ENCODE measurements at regions not wholly inside any gene's neighbourhood (a gene's known extent, or its start where the extent isn't known, plus 50 kb on each side); places are given as distances from the start of the nearest gene placed in this dataset.

GRCh38 chr3:82942041-82942440, 1180.6 kb upstream of the GBE1 start:
- Histone ChIP-seq H3K9me3 (ENCODE audit: control insufficient read depth, low read length) (no peaks in the 10 kb centered on the region), H3K27ac (no peak overlapping the region), H3K9ac (no peak overlapping the region), H3K4me1 (no peaks in the 10 kb centered on the region), H3K4me3 (ENCODE audit: low read depth, low read length) (no peak overlapping the region), H3K79me2 (no peaks in the 10 kb centered on the region), H3K27me3 (ENCODE audit: control insufficient read depth, insufficient read depth, low read length) (no peaks in the 10 kb centered on the region), H3K36me3 (ENCODE audit: control insufficient read depth, insufficient read depth, low read length) (no peaks in the 10 kb centered on the region), H2AFZ (no peak overlapping the region), H3K4me2 (ENCODE audit: low read length) (no peak overlapping the region)
- TF ChIP-seq, protein P1, sequence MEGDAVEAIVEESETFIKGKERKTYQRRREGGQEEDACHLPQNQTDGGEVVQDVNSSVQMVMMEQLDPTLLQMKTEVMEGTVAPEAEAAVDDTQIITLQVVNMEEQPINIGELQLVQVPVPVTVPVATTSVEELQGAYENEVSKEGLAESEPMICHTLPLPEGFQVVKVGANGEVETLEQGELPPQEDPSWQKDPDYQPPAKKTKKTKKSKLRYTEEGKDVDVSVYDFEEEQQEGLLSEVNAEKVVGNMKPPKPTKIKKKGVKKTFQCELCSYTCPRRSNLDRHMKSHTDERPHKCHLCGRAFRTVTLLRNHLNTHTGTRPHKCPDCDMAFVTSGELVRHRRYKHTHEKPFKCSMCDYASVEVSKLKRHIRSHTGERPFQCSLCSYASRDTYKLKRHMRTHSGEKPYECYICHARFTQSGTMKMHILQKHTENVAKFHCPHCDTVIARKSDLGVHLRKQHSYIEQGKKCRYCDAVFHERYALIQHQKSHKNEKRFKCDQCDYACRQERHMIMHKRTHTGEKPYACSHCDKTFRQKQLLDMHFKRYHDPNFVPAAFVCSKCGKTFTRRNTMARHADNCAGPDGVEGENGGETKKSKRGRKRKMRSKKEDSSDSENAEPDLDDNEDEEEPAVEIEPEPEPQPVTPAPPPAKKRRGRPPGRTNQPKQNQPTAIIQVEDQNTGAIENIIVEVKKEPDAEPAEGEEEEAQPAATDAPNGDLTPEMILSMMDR (IDR thresholded peaks at IDR 0.05) = no peak

DNA sequence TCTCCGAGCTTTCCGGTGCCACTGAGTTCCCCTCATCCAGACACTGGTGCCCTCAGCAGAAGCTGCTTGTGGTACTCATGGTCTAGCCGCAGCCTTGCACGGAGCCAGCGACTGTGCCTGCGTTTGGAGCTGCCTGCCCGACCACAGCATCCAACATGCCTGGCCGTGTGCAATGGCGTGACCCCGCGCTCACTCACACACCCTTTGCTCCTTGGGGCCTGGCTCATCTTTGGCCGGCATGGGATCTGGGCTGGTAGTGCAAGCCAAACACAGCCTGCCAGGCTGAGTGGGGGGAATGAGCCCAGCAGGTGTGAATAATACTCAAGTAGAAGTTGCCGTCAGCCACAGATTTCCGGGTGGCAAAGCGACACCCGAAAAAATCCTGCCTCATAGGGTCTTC, 1178.7 kb upstream of the GBE1 start:
- TF ChIP-seq, protein P1 (IDR thresholded peaks at IDR 0.05) = no peak
- H3K4me1 ChIP-seq = no peaks in the 10 kb centered on the region
- H3K36me3 ChIP-seq (ENCODE audit: control insufficient read depth, insufficient read depth, low read length) = no peaks in the 10 kb centered on the region
- H3K4me2 ChIP-seq (ENCODE audit: low read length) = no peak overlapping the region
- H3K9me3 ChIP-seq (ENCODE audit: control insufficient read depth, low read length) = no peaks in the 10 kb centered on the region
- no peak overlapping the region for H2AFZ ChIP-seq
- H3K4me3 ChIP-seq (ENCODE audit: low read depth, low read length) = no peak overlapping the region
- no peaks in the 10 kb centered on the region for H3K27me3 ChIP-seq (ENCODE audit: control insufficient read depth, insufficient read depth, low read length)
- H3K9ac ChIP-seq = no peak overlapping the region
- no peaks in the 10 kb centered on the region for H3K79me2 ChIP-seq
- no peak overlapping the region for H3K27ac ChIP-seq

DNA sequence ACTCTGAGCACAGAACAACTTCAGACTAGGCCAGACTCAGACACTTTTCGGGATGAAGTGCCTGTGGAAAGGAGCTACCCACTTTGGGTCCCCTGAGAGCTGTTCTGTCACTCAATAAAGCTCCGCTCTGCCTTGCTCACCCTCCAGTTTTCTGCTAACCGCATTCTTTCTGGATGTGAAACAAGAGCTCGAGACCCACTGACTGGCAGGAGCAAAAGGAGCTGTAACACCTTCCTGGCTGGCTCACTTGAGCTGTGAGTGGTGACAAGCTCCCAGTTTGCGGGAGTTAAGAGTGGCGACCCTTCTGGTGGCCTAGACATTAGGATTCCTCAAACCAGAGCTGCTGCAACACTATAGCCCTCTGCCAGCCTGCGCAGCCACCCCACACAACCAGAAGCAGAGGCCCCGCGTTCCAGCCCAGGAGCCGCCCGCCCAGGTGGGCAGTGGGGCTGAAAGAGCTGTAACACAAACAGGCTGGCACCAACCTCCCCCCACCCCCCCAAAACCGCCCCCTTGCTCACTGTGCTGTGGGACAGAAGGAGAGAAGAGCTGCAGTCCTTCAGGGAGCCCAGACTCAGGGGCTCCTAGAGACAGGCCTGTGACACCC, 1178.1 kb upstream of the GBE1 start:
- Histone ChIP-seq H3K9me3 (ENCODE audit: control insufficient read depth, low read length) (no peaks in the 10 kb centered on the region), H3K4me3 (ENCODE audit: low read depth, low read length) (no peak overlapping the region), H3K4me2 (ENCODE audit: low read length) (no peak overlapping the region), H3K79me2 (no peaks in the 10 kb centered on the region), H3K36me3 (ENCODE audit: control insufficient read depth, insufficient read depth, low read length) (no peaks in the 10 kb centered on the region), H3K9ac (no peak overlapping the region), H2AFZ (no peak overlapping the region), H3K27ac (no peak overlapping the region), H3K4me1 (no peaks in the 10 kb centered on the region), H3K27me3 (ENCODE audit: control insufficient read depth, insufficient read depth, low read length) (no peaks in the 10 kb centered on the region)
- TF ChIP-seq, protein P1 (IDR thresholded peaks at IDR 0.05) = no peak

GRCh38 chr3:82938821-82939328, 1177.4 kb upstream of the GBE1 start:
- H3K27ac ChIP-seq = no peak overlapping the region
- no peak overlapping the region for H2AFZ ChIP-seq
- TF ChIP-seq, protein P1 (IDR thresholded peaks at IDR 0.05) = no peak
- H3K4me3 ChIP-seq (ENCODE audit: low read depth, low read length) = no peak overlapping the region
- no peak overlapping the region for H3K4me2 ChIP-seq (ENCODE audit: low read length)
- H3K79me2 ChIP-seq = no peaks in the 10 kb centered on the region
- H3K36me3 ChIP-seq (ENCODE audit: control insufficient read depth, insufficient read depth, low read length) = no peaks in the 10 kb centered on the region
- no peaks in the 10 kb centered on the region for H3K9me3 ChIP-seq (ENCODE audit: control insufficient read depth, low read length)
- no peaks in the 10 kb centered on the region for H3K27me3 ChIP-seq (ENCODE audit: control insufficient read depth, insufficient read depth, low read length)
- no peak overlapping the region for H3K9ac ChIP-seq
- no peaks in the 10 kb centered on the region for H3K4me1 ChIP-seq
